PC-9 (cell line): ENCODE measurements at regions not wholly inside any gene's neighbourhood (a gene's known extent, or its start where the extent isn't known, plus 50 kb on each side); places are given as distances from the start of the nearest gene placed in this dataset.

Source experiments
- BruUV-seq: library from RNA; stranded (reverse); fragments of 400-500 nt; replicated peaks from 2 replicates; lab custom pipeline; 2021; lab: Mats Ljungman, UMichigan
- CTCF ChIA-PET: fragments of 300-600 bp; sonication (Branson Sonifier 250); formaldehyde crosslinking; loops from one replicate; lab custom pipeline; 2022; ENCODE audit warnings: antibody characterized with exemption; lab: Charles Lee
- POLR2A ChIA-PET: fragments of 300-600 bp; sonication (Branson Sonifier 250); formaldehyde crosslinking; loops from one replicate; lab custom pipeline; 2022; ENCODE audit warnings: antibody characterized with exemption; ENCODE audit not compliant: unreplicated experiment; lab: Charles Lee
- DNase-seq, 2 experiments: peaks; one replicate each; pipeline versions ENCODE4 v3.0.0 to v3.0.0-alpha.2; 2015 to 2022; ENCODE audit warnings: mixed read lengths in 1 of 2
- H2AFZ ChIP-seq: fragments of 200-600 bp; sonication (generic); 2 replicates; pipeline ENCODE4 v1.8.1; 2017; ENCODE audit warnings: antibody characterized with exemption
- H3F3A ChIP-seq: fragments of 200-600 bp; sonication (generic); 2 replicates; pipeline ENCODE4 v1.8.1; 2017; ENCODE audit warnings: antibody characterized with exemption, mild to moderate bottlenecking, low read depth; ENCODE audit not compliant: insufficient read depth
- H3K27ac ChIP-seq: fragments of 200-600 bp; sonication (generic); 2 replicates; pipeline ENCODE4 v1.6.1; 2016; ENCODE audit warnings: mixed run types
- H3K27me3 ChIP-seq: fragments of 200-600 bp; sonication (generic); 2 replicates; pipeline ENCODE4 v1.6.1; 2016; ENCODE audit warnings: low read depth, mixed run types; ENCODE audit not compliant: insufficient read depth
- H3K36me3 ChIP-seq: fragments of 200-600 bp; sonication (generic); 2 replicates; pipeline ENCODE4 v1.6.1; 2016; ENCODE audit warnings: low read depth, mixed run types
- H3K4me1 ChIP-seq: fragments of 200-600 bp; sonication (generic); replicated peaks from 2 replicates; pipeline ENCODE4 v1.6.1; 2016; ENCODE audit warnings: mixed run types; ENCODE audit not compliant: insufficient read depth
- H3K4me2 ChIP-seq: fragments of 200-600 bp; sonication (generic); 2 replicates; pipeline ENCODE4 v1.6.1; 2017; ENCODE audit warnings: mixed run types
- H3K4me3 ChIP-seq: fragments of 200-600 bp; sonication (generic); 2 replicates; pipeline ENCODE4 v1.6.1; 2016; ENCODE audit warnings: mixed run types
- H3K79me2 ChIP-seq: fragments of 200-600 bp; sonication (generic); 2 replicates; pipeline ENCODE4 v1.6.1; 2017; ENCODE audit warnings: low read depth, mixed run types
- H3K9me2 ChIP-seq: fragments of 200-600 bp; sonication (generic); 2 replicates; pipeline ENCODE4 v1.8.1; 2017; ENCODE audit warnings: mild to moderate bottlenecking; ENCODE audit not compliant: insufficient read depth
- H3K9me3 ChIP-seq: fragments of 200-600 bp; sonication (generic); 2 replicates; pipeline ENCODE4 v1.8.1; 2016; ENCODE audit warnings: low read depth; ENCODE audit not compliant: insufficient read depth
- H4K20me1 ChIP-seq: fragments of 200-600 bp; sonication (generic); 2 replicates; pipeline ENCODE4 v1.8.1; 2017; ENCODE audit not compliant: insufficient read depth
- CTCF ChIP-seq: fragments of 200-600 bp; sonication (generic); conservative IDR thresholded peaks from 2 replicates; pipeline ENCODE4 v1.6.1; 2017; ENCODE audit warnings: mixed run types, antibody characterized with exemption, mild to moderate bottlenecking, moderate library complexity
- EZH2 ChIP-seq: fragments of 200-600 bp; sonication (generic); IDR thresholded peaks from 2 replicates; pipeline ENCODE4 v1.8.0; 2017; ENCODE audit warnings: antibody characterized with exemption, low read depth
- intact Hi-C: fragments of 100-400 bp; cut with micrococcal nuclease; formaldehyde crosslinking; loops from one replicate; pipeline ENCODE4 v1.10.0; 2022; ENCODE audit not compliant: unreplicated experiment

- Histone ChIP-seq H3K27me3 (no peaks in the 10 kb centered on the region), H3F3A (no peaks in the 10 kb centered on the region), H2AFZ (no peak overlapping the region), H3K9me3 (no peaks in the 10 kb centered on the region), H3K4me1 (no peaks in the 10 kb centered on the region), H3K79me2 (no peaks in the 10 kb centered on the region), H3K36me3 (no peaks in the 10 kb centered on the region), H3K9me2 (no peaks in the 10 kb centered on the region), H3K27ac (no peak overlapping the region), H3K4me3 (no peak overlapping the region), H4K20me1 (no peaks in the 10 kb centered on the region), H3K4me2 (no peak overlapping the region)
- ChIA-PET POLR2A (interaction anchor here (0.6 kb wide), 1 partner anchor 23 kb away, joined by 10 read pairs; no protein-coding TSS in a partner anchor), CTCF (no interaction called here)
- TF ChIP-seq CTCF (no peak), EZH2 (no peak)
- BruUV-seq: no TSS peak
- no peak for DNase-seq
- intact Hi-C loops: no loop called here
These were observed 93.1 kb downstream of the MDH1 start for GRCh38 chr2:63681896-63682295.

- Histone ChIP-seq H3K79me2 (no peaks in the 10 kb centered on the region), H3K27me3 (no peaks in the 10 kb centered on the region), H3K9me2 (no peaks in the 10 kb centered on the region), H3K4me3 (no peak overlapping the region), H3F3A (no peaks in the 10 kb centered on the region; the same call in 1 of the 2 replicates), H3K4me2 (no peak overlapping the region), H3K36me3 (no peaks in the 10 kb centered on the region), H3K4me1 (peaks cover 9% of the 10 kb centered on the region; the same call in 1 of the 2 replicates), H3K9me3 (no peaks in the 10 kb centered on the region), H3K27ac (no peak overlapping the region), H4K20me1 (no peaks in the 10 kb centered on the region), H2AFZ (no peak overlapping the region)
- DNase-seq: peak; percentile 8 to 41
- ChIA-PET POLR2A (interaction anchor here (0.7 kb wide), 1 partner anchor 43 kb away, joined by 5 read pairs; no protein-coding TSS in a partner anchor), CTCF (interaction anchor here (1.8 kb wide), 1 partner anchor 169 kb away, joined by 6 read pairs; no protein-coding TSS in a partner anchor)
- BruUV-seq: no TSS peak
- intact Hi-C loops: loop anchor here (1.0 to 10.0 kb wide), 5 partner anchors 103 to 323 kb away; partner anchors contain the start of genes MDH1, UGP2, VPS54 and WDPCP
- no peak for TF ChIP-seq EZH2
- TF ChIP-seq CTCF: peak; percentile 85
These were observed 103.3 kb downstream of the MDH1 start for GRCh38 chr2:63692002-63692606.

GRCh38 chr2:63695583-63695982 lies 106.8 kb downstream of the MDH1 start:
- CTCF ChIA-PET: no interaction called here
- H3K36me3 ChIP-seq: no peaks in the 10 kb centered on the region
- no TSS peak for BruUV-seq
- H3K27me3 ChIP-seq: no peaks in the 10 kb centered on the region
- H3K9me3 ChIP-seq: no peaks in the 10 kb centered on the region
- no peak overlapping the region for H3K4me3 ChIP-seq
- no peaks in the 10 kb centered on the region for H3K9me2 ChIP-seq
- TF ChIP-seq EZH2 (no peak), CTCF (no peak)
- H3K4me1 ChIP-seq: peaks cover 25% of the 10 kb centered on the region
- no peaks in the 10 kb centered on the region for H3K79me2 ChIP-seq
- no peak overlapping the region for H3K27ac ChIP-seq
- H3F3A ChIP-seq: peaks cover 11% of the 10 kb centered on the region
- intact Hi-C loops: loop anchor here (10.0 kb wide), 1 partner anchor 319 kb away; the partner anchor contains the start of gene VPS54
- no peak overlapping the region for H2AFZ ChIP-seq
- DNase-seq: no peak
- no peak overlapping the region for H3K4me2 ChIP-seq
- POLR2A ChIA-PET: no interaction called here
- no peaks in the 10 kb centered on the region for H4K20me1 ChIP-seq
